ENCODE measurements at regions not wholly inside any gene's neighbourhood (a gene's known extent, or its start where the extent isn't known, plus 50 kb on each side); places are given as distances from the start of the nearest gene placed in this dataset.

GRCh38 chr9:110105107-110105506 is 102.9 kb downstream of the C9orf152 start:
- Histone ChIP-seq H2AFZ (ENCODE audit: control insufficient read depth, low read depth, low read length) (no peak overlapping the region), H3K9ac (ENCODE audit: control insufficient read depth, insufficient read depth, low read length) (no peak overlapping the region), H3K4me2 (ENCODE audit: control insufficient read depth, insufficient read depth) (no peak overlapping the region), H3K36me3 (ENCODE audit: control insufficient read depth in 2 of 2, insufficient read depth in 2 of 2, low read length in 1 of 2) (peaks cover 7 to 9% of the 10 kb centered on the region in 2 experiments), H4K20me1 (ENCODE audit: control insufficient read depth, insufficient read depth) (peaks cover 8% of the 10 kb centered on the region), H3K4me1 (ENCODE audit: control insufficient read depth, insufficient read depth, low read length) (peaks cover 58% of the 10 kb centered on the region), H3K27ac (ENCODE audit: control insufficient read depth, insufficient read depth) (no peak overlapping the region), H3K4me3 (no peak overlapping the region), H3K79me2 (ENCODE audit: control insufficient read depth, insufficient read depth, low read length) (peaks cover 78% of the 10 kb centered on the region), H3K9me3 (replicated peaks; ENCODE audit: control insufficient read depth, insufficient read depth, low read length) (no peaks in the 10 kb centered on the region), H3K27me3 (replicated peaks in 1 of 2; ENCODE audit: control insufficient read depth in 2 of 2, insufficient read depth in 2 of 2, low read length in 1 of 2) (no peaks in the 10 kb centered on the region)
- POLR2A ChIA-PET: interaction anchor here (0.6 to 9.0 kb wide), 9 partner anchors 13 to 84 kb away, joined by 3 to 149 read pairs (median 4); no protein-coding TSS in a partner anchor
- DNase-seq (ENCODE audit: low read depth, low spot score) (no peak), ATAC-seq (no peak), FAIRE-seq (no peak)
- SMC1A ChIA-PET (ENCODE audit: uncharacterized antibody, unreplicated experiment): interaction anchor here (0.6 to 17.0 kb wide), 15 partner anchors 13 to 199 kb away, joined by 3 to 397 read pairs (median 4); no protein-coding TSS in a partner anchor
- in situ Hi-C loops (cut with MboI) (no loop called here), intact Hi-C loops (cut with micrococcal nuclease; ENCODE audit: unreplicated experiment) (no loop called here)
- TF ChIP-seq MTA3 (IDR thresholded peaks at IDR 0.05; ENCODE audit: borderline replicate concordance, low read length) (no peak), SMC3 (IDR thresholded peaks at IDR 0.05; ENCODE audit: borderline replicate concordance, low read length) (no peak), EZH2 (IDR thresholded peaks at IDR 0.05; ENCODE audit: borderline replicate concordance, control insufficient read depth, low read depth, low read length) (no peak), BCL3 (IDR thresholded peaks at IDR 0.05; ENCODE audit: borderline replicate concordance, insufficient read depth, low read depth, low read length, poor library complexity, severe bottlenecking) (no peak), RELA (IDR thresholded peaks at IDR 0.05; ENCODE audit: borderline replicate concordance, partially characterized antibody) (no peak), YY1 (IDR thresholded peaks at IDR 0.05; ENCODE audit: low read depth, low read length) (no peak), HCFC1 (IDR thresholded peaks at IDR 0.05; ENCODE audit: low read length) (no peak), TCF12 (IDR thresholded peaks at IDR 0.05; ENCODE audit: low read depth, low read length) (no peak), PML (IDR thresholded peaks at IDR 0.05; ENCODE audit: low read length) (no peak), WRNIP1 (IDR thresholded peaks at IDR 0.05; ENCODE audit: borderline replicate concordance, low read depth, low read length) (no peak), JUND (IDR thresholded peaks at IDR 0.05; ENCODE audit: low read depth, low read length) (no peak), NFYB (IDR thresholded peaks at IDR 0.05; ENCODE audit: insufficient read depth, low read depth, low read length) (no peak), MXI1 (IDR thresholded peaks at IDR 0.05; ENCODE audit: low read depth, low read length) (no peak), SRF (IDR thresholded peaks at IDR 0.05; ENCODE audit: low read depth in 2 of 2, low read length in 2 of 2) (no peak), NFIC (IDR thresholded peaks at IDR 0.05; ENCODE audit: low read depth, low read length) (no peak), RCOR1 (conservative IDR thresholded peaks at IDR 0.05; ENCODE audit: low read depth, low read length) (no peak)
- CTCF ChIA-PET: interaction anchor here (0.9 to 2.5 kb wide), 13 partner anchors 12 to 202 kb away, joined by 3 to 13 read pairs (median 5); no protein-coding TSS in a partner anchor
- BruUV-seq (replicated peaks): no TSS peak
- 98% methylated on average over 2 of the region's 2 CpGs for WGBS (ENCODE audit: insufficient coverage, insufficient replicate concordance, low lambda C conversion rate, missing lambda C conversion rate)
- RAD21 ChIA-PET (ENCODE audit: unreplicated experiment): interaction anchor here (0.8 to 16.5 kb wide), 10 partner anchors 12 to 154 kb away, joined by 3 to 340 read pairs (median 7); no protein-coding TSS in a partner anchor
